ENCODE measurements at regions not wholly inside any gene's neighbourhood (a gene's known extent, or its start where the extent isn't known, plus 50 kb on each side); places are given as distances from the start of the nearest gene placed in this dataset.

DNA sequence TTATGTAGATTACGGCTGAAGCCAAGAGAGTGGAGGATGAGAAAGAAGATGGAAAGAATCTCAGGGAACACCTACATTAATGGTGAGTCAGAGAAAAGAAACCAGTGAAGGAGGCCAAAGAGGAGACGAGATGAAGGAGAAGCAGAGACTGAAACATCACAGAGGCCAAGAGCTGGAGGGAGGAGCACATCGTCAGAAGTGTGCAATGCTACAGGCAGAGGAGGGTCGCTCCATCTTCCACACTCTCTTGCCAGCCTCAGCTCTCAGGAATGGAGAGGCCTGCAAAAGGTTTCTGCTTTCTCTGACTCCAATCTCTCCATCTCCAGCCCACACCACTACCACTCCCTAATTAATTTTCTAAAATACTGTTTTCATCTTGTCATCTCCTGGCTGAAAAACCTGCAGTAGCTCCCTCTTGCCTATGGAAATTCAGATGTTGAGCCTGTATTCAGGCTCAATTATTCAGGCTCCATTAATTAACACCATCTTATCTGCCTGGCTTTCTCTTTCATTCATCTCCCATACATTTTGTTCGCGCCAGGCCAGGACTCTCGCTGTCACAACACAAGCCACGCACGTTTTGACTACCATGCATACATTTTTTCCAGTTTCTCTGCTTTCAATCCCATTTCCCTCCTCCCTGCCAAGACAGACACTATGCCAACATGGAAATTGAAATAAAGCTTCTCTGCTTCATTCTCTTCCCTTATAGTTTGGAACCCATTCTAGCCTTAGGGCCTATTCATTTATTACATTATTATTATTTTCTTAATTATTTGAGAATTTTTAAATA, 165.8 kb downstream of the INHBA start:
- TF ChIP-seq PHF8 (conservative IDR thresholded peaks at IDR 0.05; ENCODE audit: low read depth, low read length): no peak
- TF ChIP-seq SP4 (IDR thresholded peaks at IDR 0.05; ENCODE audit: low read length): no peak
- TF ChIP-seq KDM4A (IDR thresholded peaks at IDR 0.05; ENCODE audit: low read depth, low read length, severe bottlenecking): no peak
- TF ChIP-seq NANOG (IDR thresholded peaks at IDR 0.05; ENCODE audit: insufficient read depth, low read depth, low read length, poor library complexity, severe bottlenecking): no peak
- no peak for TF ChIP-seq ASH2L (IDR thresholded peaks at IDR 0.05; ENCODE audit: low read length)
- TF ChIP-seq ZNF274 (IDR thresholded peaks at IDR 0.05; ENCODE audit: borderline replicate concordance, extremely low read depth, low read length): no peak
- no peak for TF ChIP-seq CREB1 (IDR thresholded peaks at IDR 0.05)
- no peak for TF ChIP-seq YY1 (IDR thresholded peaks at IDR 0.05; ENCODE audit: low read depth, low read length)
- TF ChIP-seq, protein P1, sequence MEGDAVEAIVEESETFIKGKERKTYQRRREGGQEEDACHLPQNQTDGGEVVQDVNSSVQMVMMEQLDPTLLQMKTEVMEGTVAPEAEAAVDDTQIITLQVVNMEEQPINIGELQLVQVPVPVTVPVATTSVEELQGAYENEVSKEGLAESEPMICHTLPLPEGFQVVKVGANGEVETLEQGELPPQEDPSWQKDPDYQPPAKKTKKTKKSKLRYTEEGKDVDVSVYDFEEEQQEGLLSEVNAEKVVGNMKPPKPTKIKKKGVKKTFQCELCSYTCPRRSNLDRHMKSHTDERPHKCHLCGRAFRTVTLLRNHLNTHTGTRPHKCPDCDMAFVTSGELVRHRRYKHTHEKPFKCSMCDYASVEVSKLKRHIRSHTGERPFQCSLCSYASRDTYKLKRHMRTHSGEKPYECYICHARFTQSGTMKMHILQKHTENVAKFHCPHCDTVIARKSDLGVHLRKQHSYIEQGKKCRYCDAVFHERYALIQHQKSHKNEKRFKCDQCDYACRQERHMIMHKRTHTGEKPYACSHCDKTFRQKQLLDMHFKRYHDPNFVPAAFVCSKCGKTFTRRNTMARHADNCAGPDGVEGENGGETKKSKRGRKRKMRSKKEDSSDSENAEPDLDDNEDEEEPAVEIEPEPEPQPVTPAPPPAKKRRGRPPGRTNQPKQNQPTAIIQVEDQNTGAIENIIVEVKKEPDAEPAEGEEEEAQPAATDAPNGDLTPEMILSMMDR (IDR thresholded peaks at IDR 0.05; ENCODE audit: control extremely low read depth in 1 of 3, insufficient read depth in 1 of 3, low read depth in 1 of 3, low read length in 3 of 3): no peak
- no peak for TF ChIP-seq TAF1 (IDR thresholded peaks at IDR 0.05; ENCODE audit: low read depth, low read length)
- no peak for TF ChIP-seq SUZ12 (IDR thresholded peaks at IDR 0.05; ENCODE audit: low read length)
- ChIA-PET CTCF (ENCODE audit: partially characterized antibody) (interaction anchor here (1.6 kb wide), 1 partner anchor 10 kb away, joined by 3 read pairs; no protein-coding TSS in a partner anchor), POLR2A (ENCODE audit: partially characterized antibody) (no interaction called here)
- Histone ChIP-seq H3K79me2 (ENCODE audit: control insufficient read depth in 1 of 2, insufficient read depth in 2 of 2, low read length in 2 of 2) (no peaks in the 10 kb centered on the region), H3K27me3 (replicated peaks in 1 of 4; ENCODE audit: control insufficient read depth in 3 of 4, extremely low read depth in 1 of 4, insufficient read depth in 3 of 4, low read length in 3 of 4) (no peaks in the 10 kb centered on the region; a peak in 1 of 7 replicates), H3K14ac (ENCODE audit: insufficient read length) (no peak overlapping the region), H3K4ac (replicated peaks; ENCODE audit: insufficient read length, low read depth, low read length) (no peak overlapping the region), H3K4me1 (replicated peaks in 1 of 4; ENCODE audit: control insufficient read depth in 3 of 4, insufficient read depth in 4 of 4, low read length in 3 of 4) (peaks cover 2 to 15% (median 10%) of the 10 kb centered on the region in 4 experiments; a peak in 5 of 7 replicates), H3K4me2 (ENCODE audit: insufficient read depth in 1 of 2, low read depth in 2 of 2, low read length in 2 of 2) (no peak overlapping the region), H2BK12ac (ENCODE audit: low read depth, low read length) (0 out of 2 replicates have a peak overlapping the region, but pooled peaks have one; percentile 78), H2BK20ac (ENCODE audit: low read length) (peak overlapping the region; percentile 94; the same call in 1 of the 2 replicates), H3K23me2 (ENCODE audit: low read depth, low read length) (no peaks in the 10 kb centered on the region), H4K5ac (ENCODE audit: insufficient read length, low read depth, low read length) (no peak overlapping the region), H4K8ac (ENCODE audit: extremely low read depth, insufficient read depth, low read length) (no peak overlapping the region), H3K9me3 (ENCODE audit: insufficient read depth in 2 of 2, low read depth in 1 of 2, low read length in 1 of 2) (no peaks in the 10 kb centered on the region; a peak in 1 of 4 replicates), H4K91ac (replicated peaks; ENCODE audit: insufficient read length, low read length) (peak overlapping the region; percentile 22), H2BK15ac (ENCODE audit: low read length) (no peak overlapping the region; the same call in 1 of the 2 replicates), H3K18ac (ENCODE audit: extremely low read depth, low read length) (no peak overlapping the region), H3K9ac (replicated peaks in 1 of 4; ENCODE audit: extremely low read depth in 1 of 4, low read depth in 3 of 4, low read length in 3 of 4) (no peak overlapping the region), H2BK120ac (replicated peaks; ENCODE audit: low read depth, low read length) (no peak overlapping the region), H2BK5ac (ENCODE audit: low read depth, low read length) (no peak overlapping the region; the same call in 1 of the 2 replicates), H2AFZ (ENCODE audit: low read length) (no peak overlapping the region), H3K79me1 (ENCODE audit: low read depth, low read length) (no peaks in the 10 kb centered on the region), H4K20me1 (replicated peaks in 1 of 2; ENCODE audit: control insufficient read depth in 1 of 2, insufficient read depth in 2 of 2, low read length in 2 of 2) (no peaks in the 10 kb centered on the region), H3K23ac (ENCODE audit: insufficient read length) (no peak overlapping the region), H3K4me3 (ENCODE audit: extremely low read depth in 1 of 4, insufficient read depth in 2 of 4, low read depth in 3 of 4, low read length in 4 of 4) (no peak overlapping the region), H3K36me3 (ENCODE audit: control insufficient read depth in 2 of 4, insufficient read depth in 4 of 4, low read length in 3 of 4) (no peaks in the 10 kb centered on the region), H2AK5ac (ENCODE audit: low read depth, low read length) (no peak overlapping the region), H3K27ac (ENCODE audit: low read depth, low read length) (no peak overlapping the region), H3K56ac (replicated peaks; ENCODE audit: insufficient read length, low read depth, low read length) (no peak overlapping the region)
- FAIRE-seq (no peak), DNase-seq (ENCODE audit: low read depth in 1 of 2, low spot score in 2 of 2) (no peak)
- WGBS, 2 experiments (ENCODE audit: extremely low coverage in 1 of 2, insufficient coverage in 1 of 2, insufficient read length in 1 of 2, insufficient replicate concordance in 2 of 2, low coverage in 1 of 2, low lambda C conversion rate in 2 of 2, missing lambda C conversion rate in 1 of 2): 98% methylated on average over 9 of the region's 9 CpGs; no CpG with 5 or more reads in 1 of the 2 experiments
